Mesenteric fat pad (tissue), 1 donor: ENCODE measurements at regions not wholly inside any gene's neighbourhood (a gene's known extent, or its start where the extent isn't known, plus 50 kb on each side); places are given as distances from the start of the nearest gene placed in this dataset.

ENCODE experiments used
- DNase-seq: peaks from one replicate; pipeline ENCODE4 v3.0.0-alpha.2; 2020; ENCODE audit warnings: low spot score
- donor health status: DM: yes; HTN: yes; CAD: no.

DNA sequence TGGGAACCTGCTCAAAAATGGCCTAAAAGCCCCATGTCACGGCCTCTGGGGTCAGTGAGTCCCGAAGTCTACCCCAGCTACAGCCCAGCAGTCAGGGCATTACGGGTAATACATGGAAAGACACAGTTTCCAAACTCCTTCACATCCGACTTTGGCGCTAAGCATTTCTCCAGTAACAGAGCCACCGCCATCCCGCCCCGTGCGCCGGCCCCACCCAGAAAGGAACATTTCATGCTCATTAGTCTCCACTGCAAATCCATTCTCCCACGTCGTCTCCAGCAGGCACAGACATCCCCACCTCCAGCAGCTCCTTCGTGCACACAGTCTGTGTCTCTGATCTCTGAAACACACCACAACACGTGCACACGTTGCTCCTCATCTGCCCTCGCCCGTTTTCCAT is 509.2 kb upstream of the ID2 start:
- DNase-seq: no peak

DNA sequence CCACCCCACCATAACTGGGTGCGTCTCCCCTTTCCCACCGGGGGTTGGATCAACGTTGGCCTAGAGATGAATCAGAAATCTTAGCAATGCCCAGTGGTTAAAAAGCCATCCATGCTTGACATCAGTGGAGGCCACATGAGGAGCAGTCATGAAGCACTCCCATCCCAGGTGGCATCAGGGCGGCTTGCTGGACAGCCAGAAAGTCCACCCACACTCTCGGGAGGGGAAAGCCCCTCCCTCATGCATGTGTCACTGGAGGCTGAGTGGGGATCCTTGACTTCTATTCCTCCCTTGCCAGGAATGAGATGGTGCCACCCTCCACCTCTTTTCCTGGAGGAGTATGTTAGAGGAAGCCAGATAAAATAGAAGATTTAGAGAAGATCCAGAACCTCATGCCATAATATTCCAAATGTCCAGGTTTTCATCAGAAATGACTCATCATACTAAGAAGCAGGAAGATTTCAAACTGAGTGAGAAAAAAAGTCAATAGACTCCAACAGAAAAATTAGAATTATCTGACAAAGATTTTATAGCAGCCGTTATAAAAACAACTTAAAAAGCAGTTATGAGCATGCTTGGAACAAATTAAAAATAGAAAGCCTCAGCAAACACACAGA is 507.1 kb upstream of the ID2 start:
- no peak for DNase-seq

GRCh38 chr2:8176887-8177286 is 505.0 kb upstream of the ID2 start:
- no peak for DNase-seq

DNA sequence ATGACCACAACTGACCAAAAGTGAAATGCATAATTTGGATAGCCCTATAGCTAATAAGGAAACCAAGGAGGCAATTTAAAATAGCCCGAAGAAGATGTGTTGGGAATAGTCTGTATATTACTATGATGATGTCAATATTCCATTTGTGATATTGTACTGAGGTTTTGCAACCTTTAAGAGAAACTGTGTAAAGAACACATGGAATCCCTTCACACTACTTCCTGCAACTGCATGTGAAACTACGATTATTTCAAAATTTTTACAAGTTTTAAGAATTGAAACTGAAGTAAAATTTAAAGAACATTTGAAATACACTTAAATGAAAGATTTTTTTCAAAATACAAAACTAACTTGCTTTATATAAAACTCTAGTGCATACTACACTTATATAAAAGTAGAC is 504.3 kb upstream of the ID2 start:
- no peak for DNase-seq

DNA sequence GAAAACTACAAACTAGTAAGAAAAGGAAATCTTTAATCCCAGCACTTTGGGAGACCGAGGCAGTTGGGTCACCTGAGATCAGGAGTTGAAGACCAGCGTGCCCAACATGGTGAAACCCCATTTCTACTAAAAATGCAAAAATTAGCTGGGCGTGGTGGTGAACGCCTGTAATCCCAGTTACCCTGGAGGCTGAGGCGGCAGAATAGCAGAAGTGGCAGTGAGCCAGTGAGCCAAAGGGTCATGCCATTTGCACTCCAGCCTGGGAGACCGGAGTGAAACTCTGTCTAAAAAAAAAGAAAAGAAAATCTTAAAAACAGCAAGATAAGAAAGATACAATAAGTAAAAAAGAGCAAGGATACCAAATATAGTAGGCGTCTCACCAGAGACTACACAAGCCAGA is 502.9 kb upstream of the ID2 start:
- DNase-seq: no peak

- no peak for DNase-seq
These were observed 492.5 kb upstream of the ID2 start for GRCh38 chr2:8189316-8189715.

DNA sequence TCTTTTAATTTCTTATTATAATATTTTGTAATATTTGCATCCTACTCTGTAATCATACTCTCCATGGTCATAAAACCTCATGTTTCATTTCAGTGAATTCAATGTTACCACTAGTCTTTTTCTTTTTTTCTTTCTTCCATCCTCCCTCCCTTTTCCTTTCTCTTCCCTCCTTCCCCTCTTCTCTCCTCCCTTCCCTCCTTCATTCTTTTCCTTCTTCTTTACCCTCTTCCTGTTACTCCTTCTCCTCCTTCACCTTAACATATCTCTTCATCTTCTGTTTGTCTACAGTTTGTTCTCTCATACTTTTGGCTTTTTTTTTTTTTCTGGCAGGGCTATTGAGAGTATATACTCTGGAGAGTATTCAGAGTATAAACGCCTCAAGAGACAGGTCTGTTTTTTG is 491.6 kb upstream of the ID2 start:
- DNase-seq: no peak

DNA sequence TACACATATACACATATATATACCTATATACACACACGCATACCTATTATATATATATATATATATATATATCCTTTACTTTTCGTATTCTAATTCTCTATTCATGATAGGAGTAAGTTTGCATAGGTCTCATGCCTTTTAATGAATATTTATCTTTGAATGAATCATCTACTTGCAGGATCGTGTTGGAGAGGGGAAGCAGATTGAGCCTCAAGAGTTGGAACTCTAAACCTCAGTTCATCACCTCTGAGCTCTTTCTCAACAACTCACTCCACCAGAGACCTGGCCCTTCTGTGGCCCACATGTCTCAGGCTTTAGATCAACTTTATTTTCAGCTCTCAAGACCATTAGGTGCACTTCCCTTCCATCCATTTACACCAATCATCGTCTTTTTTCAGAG is 490.4 kb upstream of the ID2 start:
- no peak for DNase-seq

DNA sequence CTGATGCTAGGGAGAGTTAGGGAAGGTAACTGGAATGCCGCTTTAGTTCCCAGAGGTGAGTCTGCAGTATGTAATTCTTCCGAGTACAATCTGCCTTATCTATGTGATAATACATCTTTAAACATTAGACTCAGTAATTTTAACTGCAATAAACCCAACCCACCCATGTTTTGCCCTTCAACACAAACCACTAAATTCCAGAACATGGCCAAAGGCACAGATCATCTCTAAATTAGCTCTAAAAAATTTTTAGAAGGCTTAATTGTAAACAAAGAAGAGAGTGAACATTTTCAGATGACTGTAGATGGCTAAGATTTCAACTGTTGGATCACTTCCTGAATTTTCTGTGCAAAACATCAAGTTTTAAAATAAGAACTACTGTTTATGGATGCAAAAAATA is 488.7 kb upstream of the ID2 start:
- no peak for DNase-seq

DNA sequence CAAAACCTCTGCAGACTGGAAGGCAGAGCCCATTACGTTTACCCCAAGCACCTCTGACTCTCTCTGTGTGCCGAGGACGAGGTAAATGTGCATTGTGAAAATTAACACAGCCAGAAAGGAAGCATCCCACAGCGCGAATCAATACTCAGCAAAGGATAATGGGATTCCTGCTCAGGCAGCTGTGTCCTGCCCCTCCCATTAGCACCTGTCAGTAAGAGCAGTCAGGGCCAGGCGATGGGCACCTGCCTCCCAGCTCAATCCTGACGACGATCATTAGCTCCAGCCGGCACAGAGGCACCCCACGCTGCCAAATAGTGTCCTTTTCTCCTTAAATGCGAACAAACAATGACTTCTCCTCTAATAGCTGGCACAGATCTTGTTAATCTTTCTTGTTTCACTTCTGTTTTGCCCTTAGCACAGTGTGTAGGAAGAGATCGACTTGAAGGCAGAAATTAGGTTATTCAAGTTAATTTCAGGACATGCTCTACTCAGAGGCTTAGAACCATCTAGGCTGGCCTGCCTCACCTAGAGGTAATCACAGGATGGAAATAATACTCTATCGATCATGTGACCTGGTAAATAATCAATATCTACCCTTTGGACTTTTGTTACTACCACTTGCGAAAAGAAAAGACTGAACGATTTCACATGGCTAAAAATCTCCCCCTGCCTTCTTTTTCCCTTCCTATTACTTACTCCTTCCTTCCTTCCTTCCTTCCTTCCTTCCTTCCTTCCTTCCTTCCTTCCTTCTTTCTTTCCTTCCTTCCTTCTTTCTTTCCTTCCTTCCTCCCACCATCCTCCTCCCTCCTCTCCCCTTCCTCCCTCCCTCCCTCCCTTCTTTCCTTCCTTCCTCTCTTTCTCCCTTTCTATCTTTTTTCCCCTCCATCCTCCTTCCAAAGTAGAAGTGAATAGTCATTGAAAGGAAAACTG is 487.9 kb upstream of the ID2 start:
- no peak for DNase-seq

- no peak for DNase-seq
These were observed 486.1 kb upstream of the ID2 start for GRCh38 chr2:8195784-8196183.

GRCh38 chr2:8196316-8196715 is 485.5 kb upstream of the ID2 start:
- no peak for DNase-seq

DNA sequence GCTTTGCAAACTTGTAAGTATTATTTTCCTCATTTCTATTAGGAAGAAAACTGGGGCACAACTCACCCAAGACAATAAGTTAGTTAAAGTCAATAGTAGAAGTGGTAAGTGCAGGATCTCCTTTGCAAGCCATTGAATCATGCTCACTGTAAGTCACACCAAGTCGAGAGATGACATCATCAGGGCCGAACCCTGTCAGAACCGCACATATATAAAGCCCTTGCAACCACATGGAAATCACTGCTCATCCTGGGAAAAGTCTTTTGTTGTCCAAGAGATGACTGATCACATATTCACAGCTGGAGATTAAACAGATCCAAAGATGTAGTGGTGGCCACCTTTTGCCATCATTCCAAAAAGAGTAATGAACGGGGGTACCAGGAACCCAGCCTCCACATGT is 484.8 kb upstream of the ID2 start:
- no peak for DNase-seq

DNA sequence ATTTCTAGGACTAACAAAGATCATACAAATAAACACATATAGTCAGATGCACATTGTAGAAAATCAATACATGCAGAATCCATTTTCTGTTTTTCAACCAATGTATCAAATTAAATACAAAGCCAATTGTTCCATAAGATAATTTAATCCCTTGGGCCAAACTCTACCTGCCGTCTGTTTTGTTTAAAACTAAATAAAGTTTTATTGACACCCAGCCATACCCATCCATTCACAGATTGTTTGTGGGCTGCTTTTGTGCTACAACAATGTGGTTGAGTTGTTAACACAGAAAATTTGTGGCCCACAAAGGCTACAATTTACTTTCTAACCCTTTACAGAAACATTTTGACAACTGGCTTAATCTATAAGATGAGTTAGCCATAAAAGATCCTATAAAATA is 484.0 kb upstream of the ID2 start:
- DNase-seq: no peak

DNA sequence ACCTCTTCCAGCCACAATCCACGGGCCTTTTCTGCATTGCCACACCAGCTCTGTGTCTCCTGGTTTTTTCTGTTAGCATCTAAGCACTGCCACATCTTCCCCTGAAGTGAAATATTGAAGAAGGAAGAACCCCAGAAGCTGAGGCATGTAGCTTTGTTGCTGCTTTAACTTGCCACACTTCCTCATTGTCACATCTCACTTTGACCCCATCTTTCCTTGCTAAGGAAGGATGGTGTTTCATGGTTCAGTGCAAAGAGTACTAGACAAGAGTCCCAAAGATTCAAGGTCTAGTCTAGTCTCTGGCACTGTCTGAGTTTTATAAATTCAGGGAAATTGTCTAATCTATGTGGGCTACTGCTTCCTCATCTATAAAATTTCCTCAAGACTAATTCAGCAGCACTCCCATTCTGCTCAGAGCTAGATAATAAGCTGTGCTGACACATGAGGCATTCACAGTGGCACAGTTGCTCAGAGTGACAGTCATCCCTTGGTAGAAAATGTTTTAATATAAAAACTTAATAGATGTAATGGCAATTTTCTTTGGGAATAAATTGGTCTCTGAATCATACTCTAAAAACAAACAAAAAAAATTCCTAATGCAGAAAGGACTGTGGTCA is 483.0 kb upstream of the ID2 start:
- DNase-seq: no peak

DNA sequence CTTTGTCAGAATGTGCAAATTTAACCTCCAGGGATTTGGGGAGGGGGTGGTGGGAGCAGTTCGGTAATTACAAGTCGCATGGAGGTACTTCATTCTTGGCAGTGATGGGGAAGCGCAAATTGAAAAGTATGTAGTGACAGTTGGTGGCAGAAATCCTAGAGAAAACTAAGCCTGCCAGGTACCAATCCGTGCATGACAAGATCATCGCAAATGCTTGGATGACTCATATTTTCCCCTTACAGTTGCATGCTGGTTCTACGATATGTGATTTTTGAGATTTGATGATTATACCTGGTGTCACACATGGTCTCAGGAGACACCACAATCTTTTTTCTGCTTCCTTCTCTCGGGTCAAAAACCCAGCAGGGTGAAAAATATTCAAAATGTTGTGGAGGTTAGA is 479.7 kb upstream of the ID2 start:
- no peak for DNase-seq

DNA sequence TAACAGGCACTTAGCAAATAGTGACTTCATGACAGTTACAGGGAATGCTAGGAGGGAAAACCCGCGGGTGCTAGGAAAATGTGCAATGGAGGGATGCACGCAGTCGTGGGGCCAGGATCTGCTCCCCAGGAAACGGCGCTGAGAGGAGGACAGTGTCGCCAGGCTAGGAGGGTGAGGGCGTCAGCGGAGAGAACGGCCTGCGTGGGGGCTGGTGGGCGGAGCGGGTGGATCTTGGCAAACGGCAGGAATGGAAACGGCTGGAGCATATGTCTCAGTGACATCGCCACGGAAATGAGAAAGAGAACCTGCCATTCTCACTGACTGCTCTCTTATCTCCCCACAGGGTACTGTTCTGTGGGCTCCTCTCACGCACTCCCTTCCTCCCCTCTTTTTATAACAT is 478.5 kb upstream of the ID2 start:
- no peak for DNase-seq

DNA sequence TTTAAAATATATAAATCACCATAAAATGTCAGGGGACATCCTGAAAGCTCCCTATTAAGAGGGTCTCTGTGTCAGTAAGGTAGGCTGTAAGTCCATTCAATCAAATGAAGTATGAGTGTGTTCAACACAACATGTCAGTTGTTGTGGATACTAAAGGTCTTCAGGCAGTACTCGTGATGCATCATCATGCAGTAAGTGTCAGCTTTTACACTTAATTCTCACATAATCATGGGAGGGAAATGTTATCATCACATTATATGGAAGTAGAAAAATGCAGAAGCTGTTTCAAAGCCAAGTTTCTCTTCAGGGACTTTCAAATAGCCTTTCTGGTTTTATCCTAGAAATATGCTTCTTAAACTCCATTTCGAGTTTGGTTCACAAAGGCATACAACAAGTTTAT is 477.1 kb upstream of the ID2 start:
- no peak for DNase-seq

GRCh38 chr2:8209494-8209893 is 472.4 kb upstream of the ID2 start:
- no peak for DNase-seq

- no peak for DNase-seq
These were observed 470.5 kb upstream of the ID2 start for GRCh38 chr2:8211384-8211783.

DNA sequence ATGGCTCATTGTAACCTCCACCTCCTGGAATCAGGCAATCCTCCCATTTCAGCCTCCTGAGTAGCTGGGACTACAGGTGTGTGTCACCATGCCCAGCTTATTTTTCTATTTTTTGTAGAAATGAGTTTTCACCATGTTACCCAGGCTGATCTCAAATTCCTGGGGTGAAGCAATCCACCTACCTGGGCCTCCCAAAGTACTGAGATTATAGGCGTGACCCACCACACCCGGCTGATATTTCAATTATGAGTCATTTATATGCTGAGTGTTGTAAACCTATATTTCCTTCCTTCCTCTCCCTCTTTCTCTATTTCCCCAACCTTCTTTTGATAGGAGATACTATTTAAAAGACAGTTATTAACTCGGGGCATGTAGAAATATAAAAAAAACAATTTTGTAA is 469.6 kb upstream of the ID2 start:
- no peak for DNase-seq

DNA sequence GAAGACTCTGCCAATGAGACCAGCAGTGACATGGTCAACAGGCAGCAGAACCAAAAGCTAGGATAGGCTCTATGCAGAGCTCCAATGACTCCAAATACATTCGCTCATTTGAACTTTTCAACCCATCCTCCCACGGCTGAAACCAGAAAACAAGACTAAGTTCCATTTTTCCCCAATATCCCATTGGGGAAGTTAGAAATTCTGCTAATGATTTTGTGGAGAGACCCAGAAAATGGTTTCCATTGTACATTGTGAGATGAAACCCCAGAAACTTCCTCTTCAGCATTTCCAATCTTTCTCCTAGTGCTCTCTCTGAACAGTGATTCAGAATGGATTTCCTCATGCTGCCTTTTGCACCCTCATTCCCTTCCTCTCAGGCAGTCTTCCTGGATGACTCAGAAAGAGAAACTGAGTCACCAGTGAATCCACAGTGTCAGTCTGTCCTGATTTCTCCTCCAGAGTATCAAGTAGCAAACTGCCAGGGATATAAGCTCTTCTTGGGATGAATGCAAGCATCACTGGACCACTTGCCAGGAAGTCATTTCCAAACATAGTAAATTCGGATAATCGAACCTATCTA is 467.7 kb upstream of the ID2 start:
- DNase-seq: no peak
